GM10266 (cell line): ENCODE measurements at regions not wholly inside any gene's neighbourhood (a gene's known extent, or its start where the extent isn't known, plus 50 kb on each side); places are given as distances from the start of the nearest gene placed in this dataset.
"Not testable (repeated sequence)": the region's sequence is repeated elsewhere in the genome, so short reads cannot be mapped to it uniquely, and the experiment has no call there.

ENCODE experiments used
- DNase-seq: peaks from one replicate; pipeline ENCODE4 v3.0.0; 2012; ENCODE audit errors: extremely low spot score
- TF ChIP-seq, protein P1 (sequence below): IDR thresholded peaks from 2 replicates; pipeline ENCODE4 v1.5.1; 2012; ENCODE audit warnings: mild to moderate bottlenecking, low read depth; ENCODE audit not compliant: control insufficient read depth, insufficient read depth; ENCODE audit errors: missing control alignments

DNA sequence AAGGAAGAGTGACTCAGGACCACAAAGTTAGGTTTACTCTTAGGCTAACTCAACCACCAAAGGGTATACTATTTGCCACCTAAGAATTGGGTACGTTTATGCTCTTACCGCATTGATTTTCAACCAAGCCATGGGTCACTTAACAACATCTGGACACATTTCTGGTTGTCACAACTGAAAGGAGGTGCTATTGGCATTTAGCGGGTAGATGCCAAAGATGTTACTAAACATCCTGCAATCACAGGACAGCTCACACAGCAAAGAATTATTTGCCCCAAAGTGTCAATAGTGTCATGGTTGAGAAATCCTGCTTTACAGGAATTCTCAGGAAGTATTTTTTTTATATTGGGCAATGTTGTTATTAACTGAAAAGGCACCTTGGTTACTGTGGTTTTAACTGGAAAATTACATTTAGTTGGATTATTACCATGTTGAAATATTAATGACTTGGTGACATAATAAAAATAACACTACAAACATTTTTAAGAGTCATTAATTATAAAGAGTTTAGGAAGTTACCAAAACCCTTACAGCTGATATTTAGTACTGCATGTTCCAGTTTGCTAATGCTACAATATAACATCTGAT is 185.0 kb upstream of the TMEM196 start:
- no peak for DNase-seq

DNA sequence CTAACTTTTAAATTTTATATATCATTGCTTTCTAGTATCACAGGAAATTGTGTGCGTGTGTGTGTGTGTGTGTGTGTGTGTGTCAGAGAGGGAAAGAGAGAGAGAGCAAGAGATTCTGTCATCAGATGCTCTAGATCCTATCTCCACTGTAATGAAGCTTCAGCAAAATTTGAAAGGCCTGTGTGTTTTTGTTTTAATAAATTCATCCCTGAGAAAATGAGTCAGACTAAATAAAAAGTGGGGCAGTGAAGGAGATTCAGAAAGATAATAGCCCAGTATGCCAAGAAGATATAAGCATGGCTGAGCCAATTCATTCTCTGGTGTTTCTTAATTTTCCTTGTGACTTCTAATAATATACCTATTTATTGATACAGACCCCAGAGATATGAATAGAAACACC is 184.2 kb upstream of the TMEM196 start:
- TF ChIP-seq, protein P1, sequence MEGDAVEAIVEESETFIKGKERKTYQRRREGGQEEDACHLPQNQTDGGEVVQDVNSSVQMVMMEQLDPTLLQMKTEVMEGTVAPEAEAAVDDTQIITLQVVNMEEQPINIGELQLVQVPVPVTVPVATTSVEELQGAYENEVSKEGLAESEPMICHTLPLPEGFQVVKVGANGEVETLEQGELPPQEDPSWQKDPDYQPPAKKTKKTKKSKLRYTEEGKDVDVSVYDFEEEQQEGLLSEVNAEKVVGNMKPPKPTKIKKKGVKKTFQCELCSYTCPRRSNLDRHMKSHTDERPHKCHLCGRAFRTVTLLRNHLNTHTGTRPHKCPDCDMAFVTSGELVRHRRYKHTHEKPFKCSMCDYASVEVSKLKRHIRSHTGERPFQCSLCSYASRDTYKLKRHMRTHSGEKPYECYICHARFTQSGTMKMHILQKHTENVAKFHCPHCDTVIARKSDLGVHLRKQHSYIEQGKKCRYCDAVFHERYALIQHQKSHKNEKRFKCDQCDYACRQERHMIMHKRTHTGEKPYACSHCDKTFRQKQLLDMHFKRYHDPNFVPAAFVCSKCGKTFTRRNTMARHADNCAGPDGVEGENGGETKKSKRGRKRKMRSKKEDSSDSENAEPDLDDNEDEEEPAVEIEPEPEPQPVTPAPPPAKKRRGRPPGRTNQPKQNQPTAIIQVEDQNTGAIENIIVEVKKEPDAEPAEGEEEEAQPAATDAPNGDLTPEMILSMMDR = no peak
- no peak for DNase-seq

More for the DNA sequence above, 185.0 kb upstream of the TMEM196 start:
- TF ChIP-seq, protein P1 = no peak

DNA sequence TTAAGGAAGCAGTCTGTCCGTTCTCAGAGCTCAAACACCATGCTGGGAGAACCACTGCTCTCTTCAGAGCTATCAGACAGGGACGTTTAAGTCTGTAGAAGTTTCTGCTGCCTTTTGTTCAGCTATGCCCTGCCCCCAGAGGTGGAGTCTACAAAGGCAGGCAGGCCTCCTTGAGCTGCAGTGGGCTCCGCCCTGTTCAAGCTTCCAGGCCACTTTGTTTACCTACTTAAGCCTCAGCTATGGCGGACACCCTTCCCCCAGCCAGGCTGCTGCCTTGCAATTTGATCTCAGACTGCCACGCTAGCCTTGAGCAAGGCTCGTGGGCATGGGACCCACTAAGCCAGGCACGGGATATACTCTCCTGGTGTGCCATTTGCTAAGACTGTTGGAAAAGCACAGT is 180.7 kb upstream of the TMEM196 start:
- DNase-seq = not testable (repeated sequence)

DNA sequence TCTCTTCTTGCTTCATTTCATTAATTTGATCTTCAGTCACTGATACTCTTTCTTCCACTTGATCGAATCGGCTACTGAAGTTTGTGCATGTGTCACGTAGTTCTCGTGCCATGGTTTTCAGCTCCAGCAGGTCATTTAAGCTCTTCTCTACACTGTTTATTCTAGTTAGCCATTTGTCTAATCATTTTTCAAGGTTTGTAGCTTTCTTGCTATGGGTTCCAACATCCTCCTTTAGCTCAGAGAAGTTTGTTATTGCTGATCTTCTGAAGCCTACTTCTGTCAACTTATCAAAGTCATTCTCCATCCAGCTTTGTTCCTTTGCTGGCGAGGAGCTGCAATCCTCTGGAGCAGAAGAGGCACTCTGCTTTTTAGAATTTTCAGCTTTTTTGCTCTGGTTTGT is 180.0 kb upstream of the TMEM196 start:
- not testable (repeated sequence) for DNase-seq

DNA sequence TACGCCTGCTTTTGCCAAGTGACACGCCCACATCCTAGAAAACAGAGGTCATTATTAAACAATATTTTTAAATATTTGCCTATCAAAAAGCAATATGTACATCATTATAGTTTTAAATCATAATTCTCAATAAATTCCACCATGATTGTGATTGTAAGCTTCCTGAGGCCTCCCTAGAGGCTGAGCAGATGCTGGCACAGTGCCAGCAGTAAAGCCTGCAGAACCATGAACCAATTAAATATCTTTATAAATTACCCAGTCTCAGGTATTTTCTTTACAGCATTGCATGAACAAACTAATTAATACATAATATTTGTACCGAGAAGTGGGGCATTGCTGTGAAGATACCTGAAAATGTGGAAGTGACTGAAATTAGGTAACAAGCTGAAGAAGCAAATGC is 174.7 kb upstream of the TMEM196 start:
- TF ChIP-seq, protein P1 = no peak
- DNase-seq = no peak

DNA sequence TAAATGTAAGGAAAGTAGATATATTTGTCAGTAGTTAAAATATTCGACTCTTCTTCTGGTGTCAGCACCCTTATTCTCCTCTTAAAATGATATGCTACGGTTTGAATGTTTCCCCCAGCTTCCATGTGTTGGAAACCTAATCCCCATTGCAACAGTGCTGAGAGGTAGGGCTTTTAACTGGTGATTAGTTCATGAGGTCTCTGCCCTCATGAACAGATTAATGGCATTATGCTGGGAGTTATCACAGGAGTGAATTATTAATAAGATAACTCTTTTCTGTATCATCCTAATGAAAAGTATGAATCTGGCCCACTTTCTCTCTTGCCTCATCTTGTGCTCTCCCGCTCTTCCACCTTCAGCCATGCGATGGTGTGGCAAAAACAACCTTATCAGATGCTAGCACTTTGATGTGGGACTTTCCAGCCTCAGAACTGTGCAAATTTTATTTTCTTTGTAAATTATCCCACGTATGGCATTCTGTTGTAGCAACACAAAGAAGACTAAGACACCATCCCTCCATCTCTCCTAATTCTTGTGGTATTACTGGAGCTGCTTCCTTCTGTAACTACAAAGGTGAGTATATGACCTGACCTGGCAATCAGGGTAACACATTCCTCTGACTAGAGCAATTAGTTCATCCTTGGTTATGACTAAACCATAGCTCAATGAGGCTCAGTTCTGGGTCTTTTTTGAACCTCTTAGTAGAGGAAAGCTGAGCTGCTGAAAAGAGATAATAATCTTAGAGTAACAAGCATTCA is 171.1 kb upstream of the TMEM196 start:
- TF ChIP-seq, protein P1 = no peak
- no peak for DNase-seq

DNA sequence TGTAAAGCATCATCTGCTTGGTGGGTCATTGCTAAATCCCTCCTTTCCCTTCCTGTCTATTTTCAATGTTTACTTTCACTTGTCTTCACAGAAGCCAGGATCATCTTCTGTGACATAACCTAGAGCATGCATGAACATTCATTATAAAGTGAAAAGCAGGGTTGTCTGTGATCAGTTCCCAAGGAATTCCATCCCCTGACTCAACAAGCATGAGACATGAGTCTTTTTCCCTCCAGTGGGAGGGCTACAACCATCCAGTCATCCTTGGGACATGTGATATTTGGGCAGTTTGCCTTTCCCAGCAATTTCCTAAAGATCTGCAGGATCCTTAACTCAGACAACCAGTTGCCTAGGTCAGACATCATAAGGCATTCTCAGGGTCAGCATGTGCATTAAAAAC is 166.3 kb upstream of the TMEM196 start:
- no peak for DNase-seq
- TF ChIP-seq, protein P1 = no peak

DNA sequence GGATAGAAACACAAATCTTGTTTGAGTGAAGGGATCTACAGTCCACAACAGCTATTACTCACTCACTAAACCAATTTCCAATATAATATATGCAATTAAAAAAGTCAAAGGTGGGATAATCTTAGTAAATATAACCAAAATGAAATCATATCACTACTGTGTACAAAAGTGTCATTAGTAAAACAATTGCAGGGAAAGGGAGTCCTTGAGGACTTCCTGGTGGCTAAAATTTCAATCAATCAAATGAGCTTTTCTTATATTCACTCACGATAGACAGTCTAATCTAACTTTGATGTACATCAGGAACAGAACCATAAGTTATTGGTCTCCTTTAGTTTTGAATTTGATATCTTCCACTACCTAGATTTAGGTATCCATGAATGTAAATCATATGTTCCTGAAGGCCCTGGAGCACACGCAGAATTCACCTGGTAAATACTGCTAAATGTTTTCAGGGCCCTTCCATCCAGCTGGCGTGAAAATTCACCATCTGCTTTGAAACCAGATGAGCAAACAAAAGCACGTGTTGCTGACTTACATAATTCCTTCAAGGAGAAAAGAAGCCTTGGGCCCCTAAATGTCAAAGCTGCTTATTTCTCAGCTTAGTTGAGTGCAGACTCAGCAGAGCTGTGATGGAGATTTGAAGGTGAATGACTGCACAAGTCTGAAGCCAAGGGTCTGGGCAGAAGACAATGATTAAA is 159.3 kb upstream of the TMEM196 start:
- no peak for DNase-seq
- TF ChIP-seq, protein P1 = no peak
